ENCODE measurements at regions not wholly inside any gene's neighbourhood (a gene's known extent, or its start where the extent isn't known, plus 50 kb on each side); places are given as distances from the start of the nearest gene placed in this dataset.

DNA sequence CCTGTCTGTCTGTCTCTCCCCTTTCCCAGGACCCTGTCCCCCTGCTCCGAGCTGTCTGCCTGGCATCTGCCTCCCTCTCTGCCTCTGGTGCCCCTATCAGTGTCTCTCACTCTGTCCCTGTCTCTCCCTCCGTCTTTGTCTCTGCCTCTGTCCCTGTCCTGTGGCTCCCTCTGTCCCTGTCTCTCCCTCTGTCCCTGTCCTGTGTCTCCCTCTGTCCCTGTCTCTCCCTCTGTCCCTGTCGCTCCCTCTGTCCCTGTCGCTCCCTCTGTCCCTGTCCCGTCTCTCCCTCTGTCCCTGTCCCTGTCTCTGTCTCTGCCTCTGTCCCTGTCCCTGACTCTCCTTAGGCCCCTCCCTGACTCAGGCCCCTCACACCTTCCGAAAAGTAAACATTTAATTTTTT is 75.0 kb upstream of the PAX2 start:
- Mint-ChIP-seq H3K4me3 (peak overlapping the region in 5 of 10 donors; percentile 18 to 61 (median 38)), H3K27me3 (peaks cover 57 to 67% (median 65%) of the 10 kb centered on the region in 5 donors), H3K36me3 (peaks cover 0 to 4% (median 0%) of the 10 kb centered on the region in 5 donors), H3K27ac (no peak overlapping the region), H3K9me3 (peaks cover 0 to 1% (median 0%) of the 10 kb centered on the region in 11 donors), H3K4me1 (peaks cover 4 to 13% (median 8%) of the 10 kb centered on the region in 7 donors)
- H3K9me3 ChIP-seq (ENCODE audit: control insufficient read depth in 2 of 3, low read length in 3 of 3), result no peaks in the 10 kb centered on the region
- ATAC-seq, result no peak
- CTCF ChIA-PET, result no interaction called here
- H3K27me3 ChIP-seq (ENCODE audit: control insufficient read depth in 2 of 2, insufficient read depth in 2 of 2, low read length in 2 of 2), result peaks cover 0 to 15% of the 10 kb centered on the region in 2 donors
- DNase-seq, result no peak
- H3K27ac ChIP-seq (ENCODE audit: low read depth, low read length), result no peak overlapping the region
- H3K4me1 ChIP-seq (ENCODE audit: control insufficient read depth in 2 of 2, insufficient read depth in 2 of 2, low read length in 2 of 2), result no peaks in the 10 kb centered on the region
- intact Hi-C loops (cut with micrococcal nuclease), result loop anchor here (1.0 to 10.0 kb wide), 6 partner anchors 73 to 344 kb away; no protein-coding TSS in a partner anchor
- no peaks in the 10 kb centered on the region for H3K36me3 ChIP-seq (ENCODE audit: control insufficient read depth in 2 of 3, insufficient read depth in 3 of 3, low read length in 3 of 3)
- no peak overlapping the region for H3K4me3 ChIP-seq (ENCODE audit: low read length)
- POLR2A ChIA-PET, result no interaction called here

DNA sequence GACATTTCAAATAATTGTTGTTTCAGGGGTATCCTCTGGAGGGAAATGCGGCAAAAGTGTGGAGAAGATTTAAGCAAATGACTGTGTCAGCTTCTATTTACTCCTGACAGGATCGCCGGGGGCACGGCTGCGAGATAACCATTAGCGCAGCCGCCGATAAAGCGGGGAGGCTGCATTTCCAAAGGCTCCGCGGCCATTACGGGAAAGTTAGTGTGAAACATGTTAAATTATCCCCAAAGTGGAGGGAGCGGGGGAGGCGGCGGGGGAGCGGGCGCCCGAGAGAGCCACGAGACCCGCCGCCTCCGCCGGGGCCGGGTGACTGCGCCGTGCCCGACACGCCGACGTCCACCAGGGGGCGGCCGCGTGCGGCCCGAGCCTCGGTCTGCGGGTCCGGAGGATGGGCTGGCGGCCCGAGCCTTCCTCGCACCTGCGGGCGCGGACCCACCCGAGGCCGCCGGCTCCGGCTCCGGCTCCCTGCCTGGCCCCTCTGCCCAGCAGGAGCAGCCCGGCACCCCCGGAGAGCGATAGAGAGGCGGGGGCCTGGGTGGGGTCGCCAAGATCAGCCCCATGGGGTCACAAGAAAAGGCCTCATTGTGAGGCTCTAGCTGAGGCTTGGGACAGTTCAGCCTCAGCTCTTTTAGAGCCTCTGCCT is 74.4 kb upstream of the PAX2 start:
- Histone ChIP-seq H3K9me3 (ENCODE audit: control insufficient read depth in 2 of 3, low read length in 3 of 3) (no peaks in the 10 kb centered on the region), H3K27me3 (ENCODE audit: control insufficient read depth in 2 of 2, insufficient read depth in 2 of 2, low read length in 2 of 2) (peaks cover 0 to 15% of the 10 kb centered on the region in 2 donors), H3K36me3 (ENCODE audit: control insufficient read depth in 2 of 3, insufficient read depth in 3 of 3, low read length in 3 of 3) (no peaks in the 10 kb centered on the region), H3K27ac (ENCODE audit: low read depth, low read length) (no peak overlapping the region), H3K4me1 (ENCODE audit: control insufficient read depth in 2 of 2, insufficient read depth in 2 of 2, low read length in 2 of 2) (no peaks in the 10 kb centered on the region), H3K4me3 (ENCODE audit: low read length) (no peak overlapping the region)
- Mint-ChIP-seq H3K4me3 (peak overlapping the region in 7 of 10 donors; percentile 16 to 61 (median 36)), H3K4me1 (peaks cover 4 to 13% (median 8%) of the 10 kb centered on the region in 7 donors), H3K27ac (no peak overlapping the region), H3K36me3 (peaks cover 0 to 4% (median 0%) of the 10 kb centered on the region in 5 donors), H3K9me3 (peaks cover 0 to 1% (median 0%) of the 10 kb centered on the region in 11 donors), H3K27me3 (peaks cover 61 to 72% (median 69%) of the 10 kb centered on the region in 5 donors)
- intact Hi-C loops (cut with micrococcal nuclease), result loop anchor here (1.0 to 10.0 kb wide), 6 partner anchors 72 to 344 kb away; no protein-coding TSS in a partner anchor
- peak in 7 of 9 donors; percentile 31 to 83 (median 38) for DNase-seq
- CTCF ChIA-PET, result no interaction called here
- ATAC-seq, result peak; percentile 75
- POLR2A ChIA-PET, result no interaction called here

DNA sequence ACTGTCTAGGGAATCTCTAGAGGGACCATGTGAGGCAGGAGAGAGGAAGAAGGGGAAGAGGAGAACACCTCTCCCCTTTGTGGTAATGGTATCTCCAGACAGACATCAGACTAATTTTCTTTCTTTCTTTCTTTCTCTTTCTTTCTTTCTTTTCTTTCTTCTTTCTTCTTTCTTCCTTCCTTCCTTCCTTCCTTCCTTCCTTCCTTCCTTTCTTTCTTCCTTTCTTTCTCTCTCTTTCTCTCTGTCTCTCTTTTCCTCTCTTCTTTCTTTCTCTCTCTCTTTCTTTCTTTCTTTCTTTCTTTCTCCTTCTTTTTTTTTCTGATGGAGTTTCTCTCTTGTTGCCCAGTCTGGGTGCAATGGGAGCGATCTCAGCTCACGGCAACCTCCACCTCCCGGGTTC is 73.2 kb upstream of the PAX2 start:
- CTCF ChIA-PET, result interaction anchor here (0.6 kb wide), 1 partner anchor 347 kb away, joined by 5 read pairs; no protein-coding TSS in a partner anchor
- Histone ChIP-seq H3K4me3 (ENCODE audit: low read length) (no peak overlapping the region), H3K4me1 (ENCODE audit: control insufficient read depth in 2 of 2, insufficient read depth in 2 of 2, low read length in 2 of 2) (no peaks in the 10 kb centered on the region), H3K36me3 (ENCODE audit: control insufficient read depth in 2 of 3, insufficient read depth in 3 of 3, low read length in 3 of 3) (no peaks in the 10 kb centered on the region), H3K27ac (ENCODE audit: low read depth, low read length) (no peak overlapping the region), H3K9me3 (ENCODE audit: control insufficient read depth in 2 of 3, low read length in 3 of 3) (no peaks in the 10 kb centered on the region), H3K27me3 (ENCODE audit: control insufficient read depth in 2 of 2, insufficient read depth in 2 of 2, low read length in 2 of 2) (peaks cover 0 to 15% of the 10 kb centered on the region in 2 donors)
- H3K9me3 Mint-ChIP-seq, result peaks cover 0 to 1% (median 0%) of the 10 kb centered on the region in 11 donors
- intact Hi-C loops (cut with micrococcal nuclease), result loop anchor here in 1 of 2 donors (5.0 to 10.0 kb wide), 3 partner anchors 107 to 340 kb away; no protein-coding TSS in a partner anchor
- H3K4me1 Mint-ChIP-seq, result peaks cover 4 to 13% (median 8%) of the 10 kb centered on the region in 7 donors
- peak overlapping the region in 1 of 10 donors; percentile 57 for H3K4me3 Mint-ChIP-seq
- DNase-seq, result no peak
- H3K36me3 Mint-ChIP-seq, result peaks cover 0 to 4% (median 0%) of the 10 kb centered on the region in 5 donors
- no peak for ATAC-seq
- no peak overlapping the region for H3K27ac Mint-ChIP-seq
- POLR2A ChIA-PET, result no interaction called here
- H3K27me3 Mint-ChIP-seq, result peaks cover 65 to 77% (median 76%) of the 10 kb centered on the region in 5 donors

DNA sequence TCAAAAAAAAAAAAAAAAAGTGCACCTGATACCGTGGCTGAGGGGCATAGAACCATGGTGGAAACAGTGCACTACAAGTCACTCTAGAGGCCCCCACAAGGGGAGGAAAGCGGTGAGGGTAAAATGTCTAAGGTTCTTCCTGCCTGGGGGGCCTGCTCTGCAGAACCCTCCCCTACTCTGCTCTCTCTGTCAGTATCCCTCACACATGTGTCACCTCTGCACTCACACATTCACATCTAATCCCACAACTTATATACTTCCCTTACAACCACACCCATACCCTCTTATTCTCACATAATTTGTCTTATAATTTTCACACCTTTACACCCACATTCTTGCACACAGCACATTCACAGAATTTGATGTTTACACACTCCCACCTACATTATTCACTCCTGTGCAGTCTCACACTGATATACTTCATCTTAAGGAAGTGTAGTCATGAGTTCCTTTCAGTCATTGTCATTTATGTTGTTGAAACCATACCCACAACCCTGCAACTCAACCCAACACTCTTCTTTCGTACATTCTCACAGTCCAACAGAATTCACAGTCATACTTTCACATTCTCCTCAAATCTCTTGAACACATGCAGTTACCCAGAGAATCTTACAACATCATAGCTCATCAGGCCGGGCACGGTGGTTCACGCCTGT is 68.0 kb upstream of the PAX2 start:
- Histone ChIP-seq H3K27me3 (ENCODE audit: control insufficient read depth in 2 of 2, insufficient read depth in 2 of 2, low read length in 2 of 2) (peaks cover 0 to 17% of the 10 kb centered on the region in 2 donors), H3K4me3 (ENCODE audit: low read length) (no peak overlapping the region), H3K9me3 (ENCODE audit: control insufficient read depth in 2 of 3, low read length in 3 of 3) (no peaks in the 10 kb centered on the region), H3K4me1 (ENCODE audit: control insufficient read depth in 2 of 2, insufficient read depth in 2 of 2, low read length in 2 of 2) (no peaks in the 10 kb centered on the region), H3K27ac (ENCODE audit: low read depth, low read length) (no peak overlapping the region), H3K36me3 (ENCODE audit: control insufficient read depth in 2 of 3, insufficient read depth in 3 of 3, low read length in 3 of 3) (no peaks in the 10 kb centered on the region)
- ATAC-seq (no peak), DNase-seq (no peak)
- intact Hi-C loops (cut with micrococcal nuclease), result loop anchor here in 1 of 2 donors (10.0 kb wide), 1 partner anchor 113 kb away; no protein-coding TSS in a partner anchor
- Mint-ChIP-seq H3K4me1 (peaks cover 0 to 2% (median 0%) of the 10 kb centered on the region in 7 donors), H3K27me3 (peaks cover 60 to 68% (median 65%) of the 10 kb centered on the region in 5 donors), H3K4me3 (no peak overlapping the region), H3K27ac (no peak overlapping the region), H3K36me3 (peaks cover 0 to 4% (median 0%) of the 10 kb centered on the region in 5 donors), H3K9me3 (peaks cover 0 to 9% (median 0%) of the 10 kb centered on the region in 11 donors)
- ChIA-PET POLR2A (no interaction called here), CTCF (no interaction called here)

DNA sequence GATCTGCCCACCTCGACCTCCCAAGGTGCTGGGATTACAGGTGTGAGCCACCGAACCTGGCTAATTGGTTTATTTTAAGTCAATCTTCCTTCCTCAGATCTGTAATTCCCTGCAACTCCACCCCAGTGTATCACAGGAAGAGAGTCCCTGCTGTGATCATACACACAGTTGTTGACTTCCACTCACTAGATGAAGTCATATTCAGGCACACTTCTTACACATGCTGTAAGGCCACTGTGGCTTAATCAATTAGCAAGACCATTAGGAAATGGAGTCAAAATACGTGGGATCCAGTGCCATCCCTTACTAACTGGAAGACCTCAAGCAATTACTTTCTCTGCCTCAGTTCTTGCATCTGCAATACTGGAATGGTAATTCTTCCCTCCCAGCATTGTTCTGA is 66.1 kb upstream of the PAX2 start:
- Histone ChIP-seq H3K27me3 (ENCODE audit: control insufficient read depth in 2 of 2, insufficient read depth in 2 of 2, low read length in 2 of 2) (peaks cover 4 to 19% of the 10 kb centered on the region in 2 donors), H3K4me3 (ENCODE audit: low read length) (no peak overlapping the region), H3K9me3 (ENCODE audit: control insufficient read depth in 2 of 3, low read length in 3 of 3) (no peaks in the 10 kb centered on the region), H3K4me1 (ENCODE audit: control insufficient read depth in 2 of 2, insufficient read depth in 2 of 2, low read length in 2 of 2) (no peaks in the 10 kb centered on the region), H3K27ac (ENCODE audit: low read depth, low read length) (no peak overlapping the region), H3K36me3 (ENCODE audit: control insufficient read depth in 2 of 3, insufficient read depth in 3 of 3, low read length in 3 of 3) (no peaks in the 10 kb centered on the region)
- DNase-seq (no peak), ATAC-seq (no peak)
- Mint-ChIP-seq H3K27me3 (peaks cover 60 to 69% (median 68%) of the 10 kb centered on the region in 5 donors), H3K9me3 (peaks cover 0 to 9% (median 0%) of the 10 kb centered on the region in 11 donors), H3K4me3 (no peak overlapping the region), H3K27ac (no peak overlapping the region), H3K36me3 (peaks cover 0 to 4% (median 0%) of the 10 kb centered on the region in 5 donors), H3K4me1 (peaks cover 0 to 4% (median under 1%) of the 10 kb centered on the region in 7 donors)
- CTCF ChIA-PET, result no interaction called here
- POLR2A ChIA-PET, result no interaction called here
- intact Hi-C loops (cut with micrococcal nuclease), result loop anchor here in 1 of 2 donors (10.0 kb wide), 1 partner anchor 115 kb away; no protein-coding TSS in a partner anchor

DNA sequence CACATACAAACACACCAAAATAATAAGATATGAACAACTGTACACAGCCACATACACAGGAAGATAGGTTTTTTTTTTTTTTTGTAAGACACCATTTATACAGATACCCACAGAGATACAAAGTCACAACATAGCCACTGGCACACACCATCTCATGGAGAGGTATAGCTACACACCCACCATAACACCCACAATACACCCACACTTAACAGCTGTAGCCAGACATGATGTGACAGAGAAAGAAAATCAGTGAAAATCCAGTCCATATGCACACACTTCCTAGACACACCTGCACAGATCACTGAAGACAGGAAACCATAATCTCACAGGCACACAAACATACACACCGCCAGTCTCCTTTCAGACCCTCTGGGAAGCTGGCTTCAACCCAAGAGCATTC is 62.4 kb upstream of the PAX2 start:
- Histone ChIP-seq H3K4me3 (ENCODE audit: low read length) (no peak overlapping the region), H3K9me3 (ENCODE audit: control insufficient read depth in 2 of 3, low read length in 3 of 3) (no peaks in the 10 kb centered on the region), H3K36me3 (ENCODE audit: control insufficient read depth in 2 of 3, insufficient read depth in 3 of 3, low read length in 3 of 3) (no peaks in the 10 kb centered on the region), H3K4me1 (ENCODE audit: control insufficient read depth in 2 of 2, insufficient read depth in 2 of 2, low read length in 2 of 2) (no peaks in the 10 kb centered on the region), H3K27ac (ENCODE audit: low read depth, low read length) (no peak overlapping the region), H3K27me3 (ENCODE audit: control insufficient read depth in 2 of 2, insufficient read depth in 2 of 2, low read length in 2 of 2) (peaks cover 4 to 19% of the 10 kb centered on the region in 2 donors)
- peaks cover 0 to 9% (median 5%) of the 10 kb centered on the region in 7 donors for H3K4me1 Mint-ChIP-seq
- H3K27ac Mint-ChIP-seq, result no peak overlapping the region
- peaks cover 0 to 5% (median 0%) of the 10 kb centered on the region in 11 donors for H3K9me3 Mint-ChIP-seq
- peaks cover 80 to 86% (median 84%) of the 10 kb centered on the region in 5 donors for H3K27me3 Mint-ChIP-seq
- ChIA-PET CTCF (no interaction called here), POLR2A (no interaction called here)
- intact Hi-C loops (cut with micrococcal nuclease), result no loop called here
- ATAC-seq (no peak), DNase-seq (no peak)
- H3K36me3 Mint-ChIP-seq, result peaks cover 0 to 8% (median 0%) of the 10 kb centered on the region in 5 donors
- H3K4me3 Mint-ChIP-seq, result no peak overlapping the region

All from naive thymus-derived CD4-positive, alpha-beta T cell (primary cell).